ENCODE measurements at regions not wholly inside any gene's neighbourhood (a gene's known extent, or its start where the extent isn't known, plus 50 kb on each side); places are given as distances from the start of the nearest gene placed in this dataset.

DNA sequence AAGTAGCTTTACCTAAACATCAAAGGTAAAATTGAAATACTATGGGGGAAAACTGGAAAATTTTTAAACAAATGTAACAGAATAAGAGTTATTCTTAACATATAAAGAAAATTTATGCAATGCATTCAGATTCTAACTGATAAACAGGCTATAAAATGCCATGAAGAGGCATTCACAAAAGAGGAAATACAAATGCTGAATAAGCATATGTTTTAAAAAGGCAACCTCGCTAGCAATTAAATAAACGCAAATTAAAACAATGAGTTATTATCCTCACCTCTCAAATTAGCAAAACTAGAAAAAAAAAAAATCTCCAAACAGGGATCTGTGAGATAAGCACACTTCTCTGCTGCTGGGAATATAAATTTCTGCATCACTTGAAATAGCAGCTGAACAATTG lies 63.2 kb upstream of the BRINP1 start:
- H3K4me1 ChIP-seq, result no peaks in the 10 kb centered on the region

GRCh38 chr9:119429302-119429701 lies 60.1 kb upstream of the BRINP1 start:
- H3K27ac ChIP-seq, result no peak overlapping the region

More for the DNA sequence above, 63.2 kb upstream of the BRINP1 start:
- Histone ChIP-seq H3K36me3 (no peaks in the 10 kb centered on the region), H3K27ac (no peak overlapping the region), H3K9me3 (peaks cover 0 to 7% of the 10 kb centered on the region in 2 donors), H3K27me3 (no peaks in the 10 kb centered on the region), H3K4me3 (no peak overlapping the region)
- TF ChIP-seq, protein P1, sequence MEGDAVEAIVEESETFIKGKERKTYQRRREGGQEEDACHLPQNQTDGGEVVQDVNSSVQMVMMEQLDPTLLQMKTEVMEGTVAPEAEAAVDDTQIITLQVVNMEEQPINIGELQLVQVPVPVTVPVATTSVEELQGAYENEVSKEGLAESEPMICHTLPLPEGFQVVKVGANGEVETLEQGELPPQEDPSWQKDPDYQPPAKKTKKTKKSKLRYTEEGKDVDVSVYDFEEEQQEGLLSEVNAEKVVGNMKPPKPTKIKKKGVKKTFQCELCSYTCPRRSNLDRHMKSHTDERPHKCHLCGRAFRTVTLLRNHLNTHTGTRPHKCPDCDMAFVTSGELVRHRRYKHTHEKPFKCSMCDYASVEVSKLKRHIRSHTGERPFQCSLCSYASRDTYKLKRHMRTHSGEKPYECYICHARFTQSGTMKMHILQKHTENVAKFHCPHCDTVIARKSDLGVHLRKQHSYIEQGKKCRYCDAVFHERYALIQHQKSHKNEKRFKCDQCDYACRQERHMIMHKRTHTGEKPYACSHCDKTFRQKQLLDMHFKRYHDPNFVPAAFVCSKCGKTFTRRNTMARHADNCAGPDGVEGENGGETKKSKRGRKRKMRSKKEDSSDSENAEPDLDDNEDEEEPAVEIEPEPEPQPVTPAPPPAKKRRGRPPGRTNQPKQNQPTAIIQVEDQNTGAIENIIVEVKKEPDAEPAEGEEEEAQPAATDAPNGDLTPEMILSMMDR (IDR thresholded peaks at IDR 0.05), result no peak
- DNase-seq (ENCODE audit: low spot score), result no peak

DNA sequence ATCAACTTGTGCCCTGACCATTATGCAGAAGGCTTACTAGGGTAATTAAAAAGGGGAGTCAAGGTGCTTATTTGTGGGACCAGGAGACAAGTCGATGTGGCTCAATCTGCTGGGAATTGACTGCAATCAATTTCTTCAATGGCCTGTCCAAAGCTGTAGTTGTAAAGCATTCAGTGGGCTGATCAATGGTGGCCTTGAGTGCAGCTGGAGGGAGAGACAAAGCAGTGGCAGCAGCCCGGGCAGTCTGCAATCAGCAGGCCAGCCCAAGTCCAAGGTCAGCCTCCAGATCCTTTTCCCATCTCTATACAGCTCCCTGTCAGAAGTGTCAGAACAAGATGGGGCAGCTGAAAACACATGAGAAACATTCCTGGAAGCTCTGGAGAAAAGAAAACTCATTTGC lies 51.0 kb upstream of the BRINP1 start:
- no peaks in the 10 kb centered on the region for H3K36me3 ChIP-seq
- no peaks in the 10 kb centered on the region for H3K9me3 ChIP-seq
- H3K27me3 ChIP-seq, result no peaks in the 10 kb centered on the region
- H3K27ac ChIP-seq, result no peak overlapping the region
- H3K4me3 ChIP-seq, result no peak overlapping the region
- TF ChIP-seq, protein P1 (IDR thresholded peaks at IDR 0.05), result no peak
- no peak for DNase-seq (ENCODE audit: low spot score)
- no peaks in the 10 kb centered on the region for H3K4me1 ChIP-seq

More at GRCh38 chr9:119429302-119429701, 60.1 kb upstream of the BRINP1 start:
- Histone ChIP-seq H3K36me3 (no peaks in the 10 kb centered on the region), H3K4me3 (no peak overlapping the region), H3K4me1 (no peaks in the 10 kb centered on the region), H3K27me3 (no peaks in the 10 kb centered on the region), H3K9me3 (peaks cover 0 to 15% of the 10 kb centered on the region in 2 donors)
- no peak for DNase-seq (ENCODE audit: low spot score)
- TF ChIP-seq, protein P1 (IDR thresholded peaks at IDR 0.05), result no peak

MicroRNAs encoded in the stretch of these regions (microRNA counts, 767-probe panel; counts per million panel counts)
- microRNA hsa-miR-147a, result 0 to 31.0 counts per million in 2 donors

Small RNAs in the stretch of these regions (microRNA-seq; reads per million reads assigned to microRNA genes)
- gene MIR147A (ENCODE audit: borderline number of aligned reads in 2 of 2, borderline replicate concordance in 1 of 2), result 0 reads per million in 2 donors

Measured in right atrium auricular region (tissue), 2 donors.